Peyer's patch (tissue), 4 donors: ENCODE measurements at regions not wholly inside any gene's neighbourhood (a gene's known extent, or its start where the extent isn't known, plus 50 kb on each side); places are given as distances from the start of the nearest gene placed in this dataset.

ENCODE experiments used
- CTCF ChIP-seq, 6 experiments: fragments of 450-650 bp in 4 of 6; fragments of 200-600 bp in 2 of 6; sonication (generic) in 1 of 6; IDR thresholded peaks; one replicate each; pipeline ENCODE4 v1.5.1; 2017 to 2019; ENCODE audit warnings: antibody characterized with exemption in 6 of 6, mild to moderate bottlenecking in 3 of 6, moderate library complexity in 1 of 6
- POLR2A ChIP-seq, 2 donors: fragments of 450-650 bp; IDR thresholded peaks; one replicate each; pipeline ENCODE4 v1.5.1; 2017; ENCODE audit warnings: antibody characterized with exemption in 2 of 2, mild to moderate bottlenecking in 2 of 2, moderate library complexity in 2 of 2

- TF ChIP-seq POLR2A (IDR thresholded peaks at IDR 0.05) (no peak), CTCF (IDR thresholded peaks at IDR 0.05) (no peak)
These were observed 82.5 kb downstream of the SPP2 start for GRCh38 chr2:234133004-234133403.
